Skeletal muscle tissue (tissue), 3 donors: ENCODE measurements at regions not wholly inside any gene's neighbourhood (a gene's known extent, or its start where the extent isn't known, plus 50 kb on each side); places are given as distances from the start of the nearest gene placed in this dataset.
"Not testable (repeated sequence)": the region's sequence is repeated elsewhere in the genome, so short reads cannot be mapped to it uniquely, and the experiment has no call there.

Experiments used
- H3K27ac ChIP-seq: one replicate; pipeline ENCODE4 v1.7.0; 2013; ENCODE audit warnings: mild to moderate bottlenecking, low read depth, low read length, inconsistent platforms
- H3K27me3 ChIP-seq, 3 donors: one replicate each; pipeline ENCODE4 v1.7.0; 2013; ENCODE audit warnings: low read length in 3 of 3; ENCODE audit not compliant: control insufficient read depth in 3 of 3, insufficient read depth in 3 of 3
- H3K36me3 ChIP-seq, 3 donors: one replicate each; pipeline ENCODE4 v1.7.0; 2013; ENCODE audit warnings: low read length in 3 of 3; ENCODE audit not compliant: control insufficient read depth in 3 of 3, insufficient read depth in 3 of 3
- H3K4me1 ChIP-seq, 3 donors: one replicate each; pipeline ENCODE4 v1.7.0; 2013; ENCODE audit warnings: low read length in 3 of 3, mild to moderate bottlenecking in 3 of 3; ENCODE audit not compliant: control insufficient read depth in 3 of 3, insufficient read depth in 3 of 3
- H3K4me3 ChIP-seq, 3 donors: one replicate each; pipeline ENCODE4 v1.7.0; 2013; ENCODE audit warnings: low read length in 3 of 3
- H3K9ac ChIP-seq, 3 donors: one replicate each; pipeline ENCODE4 v1.7.0; 2013; ENCODE audit warnings: low read length in 3 of 3, mild to moderate bottlenecking in 3 of 3, moderate library complexity in 2 of 3, low read depth in 1 of 3
- H3K9me3 ChIP-seq, 3 donors: one replicate each; pipeline ENCODE4 v1.7.0; 2013; ENCODE audit warnings: low read length in 3 of 3; ENCODE audit not compliant: control insufficient read depth in 3 of 3
- donor health status: Osteomylitis.

GRCh38 chr6:9332241-9332780, 897.0 kb upstream of the SLC35B3 start:
- no peaks in the 10 kb centered on the region for H3K4me1 ChIP-seq
- no peak overlapping the region for H3K27ac ChIP-seq
- no peaks in the 10 kb centered on the region for H3K27me3 ChIP-seq
- H3K9ac ChIP-seq = no peak overlapping the region
- H3K36me3 ChIP-seq = no peaks in the 10 kb centered on the region
- H3K4me3 ChIP-seq = no peak overlapping the region
- H3K9me3 ChIP-seq = no peaks in the 10 kb centered on the region

- no peak overlapping the region for H3K4me3 ChIP-seq
- no peaks in the 10 kb centered on the region for H3K9me3 ChIP-seq
- no peak overlapping the region for H3K9ac ChIP-seq
- H3K27me3 ChIP-seq = no peaks in the 10 kb centered on the region
- no peak overlapping the region for H3K27ac ChIP-seq
- H3K4me1 ChIP-seq = no peaks in the 10 kb centered on the region
- H3K36me3 ChIP-seq = no peaks in the 10 kb centered on the region
These were observed 881.5 kb upstream of the SLC35B3 start for GRCh38 chr6:9316831-9317230.

GRCh38 chr6:9315966-9316650, 880.8 kb upstream of the SLC35B3 start:
- Histone ChIP-seq H3K27me3 (no peaks in the 10 kb centered on the region), H3K4me1 (no peaks in the 10 kb centered on the region), H3K36me3 (no peaks in the 10 kb centered on the region), H3K9ac (no peak overlapping the region), H3K9me3 (no peaks in the 10 kb centered on the region), H3K4me3 (no peak overlapping the region), H3K27ac (no peak overlapping the region)

GRCh38 chr6:9308284-9308683, 872.9 kb upstream of the SLC35B3 start:
- Histone ChIP-seq H3K9me3 (no peaks in the 10 kb centered on the region), H3K4me3 (no peak overlapping the region), H3K36me3 (no peaks in the 10 kb centered on the region), H3K9ac (no peak overlapping the region), H3K27me3 (no peaks in the 10 kb centered on the region), H3K27ac (no peak overlapping the region), H3K4me1 (no peaks in the 10 kb centered on the region)

- no peaks in the 10 kb centered on the region for H3K9me3 ChIP-seq
- H3K27ac ChIP-seq = no peak overlapping the region
- H3K4me3 ChIP-seq = no peak overlapping the region
- no peaks in the 10 kb centered on the region for H3K36me3 ChIP-seq
- no peak overlapping the region for H3K9ac ChIP-seq
- no peaks in the 10 kb centered on the region for H3K4me1 ChIP-seq
- no peaks in the 10 kb centered on the region for H3K27me3 ChIP-seq
These were observed 872.4 kb upstream of the SLC35B3 start for GRCh38 chr6:9307786-9308185.

GRCh38 chr6:9307187-9307586, 871.8 kb upstream of the SLC35B3 start:
- no peaks in the 10 kb centered on the region for H3K36me3 ChIP-seq
- no peak overlapping the region for H3K27ac ChIP-seq
- H3K4me3 ChIP-seq = no peak overlapping the region
- H3K9ac ChIP-seq = no peak overlapping the region
- no peaks in the 10 kb centered on the region for H3K9me3 ChIP-seq
- H3K27me3 ChIP-seq = no peaks in the 10 kb centered on the region
- H3K4me1 ChIP-seq = no peaks in the 10 kb centered on the region

- Histone ChIP-seq H3K4me3 (no peak overlapping the region), H3K27me3 (no peaks in the 10 kb centered on the region), H3K9ac (no peak overlapping the region), H3K9me3 (no peaks in the 10 kb centered on the region), H3K27ac (no peak overlapping the region), H3K36me3 (no peaks in the 10 kb centered on the region), H3K4me1 (no peaks in the 10 kb centered on the region)
These were observed 860.3 kb upstream of the SLC35B3 start for GRCh38 chr6:9295644-9296043.

GRCh38 chr6:9292975-9293374, 857.6 kb upstream of the SLC35B3 start:
- no peaks in the 10 kb centered on the region for H3K27me3 ChIP-seq
- no peaks in the 10 kb centered on the region for H3K4me1 ChIP-seq
- no peaks in the 10 kb centered on the region for H3K36me3 ChIP-seq
- H3K9ac ChIP-seq = no peak overlapping the region
- H3K9me3 ChIP-seq = no peaks in the 10 kb centered on the region
- H3K27ac ChIP-seq = no peak overlapping the region
- H3K4me3 ChIP-seq = no peak overlapping the region

- H3K4me1 ChIP-seq, H3K27me3 ChIP-seq, H3K9me3 ChIP-seq, H3K9ac ChIP-seq, H3K4me3 ChIP-seq, H3K36me3 ChIP-seq, H3K27ac ChIP-seq: not testable (repeated sequence)
These were observed 855.0 kb upstream of the SLC35B3 start for GRCh38 chr6:9290342-9290741.

GRCh38 chr6:9272671-9273070, 837.3 kb upstream of the SLC35B3 start:
- H3K9me3 ChIP-seq = no peaks in the 10 kb centered on the region
- H3K27ac ChIP-seq = no peak overlapping the region
- no peak overlapping the region for H3K9ac ChIP-seq
- no peaks in the 10 kb centered on the region for H3K27me3 ChIP-seq
- H3K4me3 ChIP-seq = no peak overlapping the region
- no peaks in the 10 kb centered on the region for H3K36me3 ChIP-seq
- no peaks in the 10 kb centered on the region for H3K4me1 ChIP-seq
